Neural cell (in vitro differentiated cells): ENCODE measurements at regions not wholly inside any gene's neighbourhood (a gene's known extent, or its start where the extent isn't known, plus 50 kb on each side); places are given as distances from the start of the nearest gene placed in this dataset.

ENCODE experiments used
- H2AFZ ChIP-seq: fragments of 200-600, 300-800 bp; sonication (generic), shearing (Covaris generic); 2 replicates; pipeline ENCODE4 v1.6.0; 2014; ENCODE audit warnings: low read depth, mild to moderate bottlenecking, antibody characterized with exemption, low read length, moderate library complexity
- H3F3A ChIP-seq: fragments of 200-600 bp; shearing (Covaris generic); 2 replicates; pipeline ENCODE4 v1.6.1; 2016; ENCODE audit warnings: mild to moderate bottlenecking, moderate library complexity, mixed read lengths, antibody characterized with exemption, low read length; ENCODE audit not compliant: insufficient read depth, poor library complexity, severe bottlenecking
- H3K27ac ChIP-seq: fragments of 200-600, 300-800 bp; sonication (generic), shearing (Covaris generic); 2 replicates; pipeline ENCODE4 v1.5.1; 2014; ENCODE audit warnings: mild to moderate bottlenecking, low read length, moderate library complexity
- H3K27me3 ChIP-seq: fragments of 300-800, 200-600 bp; sonication (generic), shearing (Covaris generic); 2 replicates; pipeline ENCODE4 v1.6.0; 2014; ENCODE audit warnings: mild to moderate bottlenecking, low read depth, low read length, moderate library complexity; ENCODE audit not compliant: insufficient read depth
- H3K36me3 ChIP-seq: fragments of 300-800, 200-600 bp; sonication (generic), shearing (Covaris generic); 2 replicates; pipeline ENCODE4 v1.5.1; 2014; ENCODE audit warnings: mild to moderate bottlenecking, antibody characterized with exemption, low read length, moderate library complexity; ENCODE audit not compliant: insufficient read depth
- H3K4me2 ChIP-seq: fragments of 300-800, 200-600 bp; sonication (generic), shearing (Covaris generic); 2 replicates; pipeline ENCODE4 v1.6.0; 2014; ENCODE audit warnings: mild to moderate bottlenecking, low read length
- H3K4me3 ChIP-seq: fragments of 300-800, 200-600 bp; sonication (generic), shearing (Covaris generic); 2 replicates; pipeline ENCODE4 v1.5.1; 2014; ENCODE audit warnings: mild to moderate bottlenecking, low read length, moderate library complexity
- H3K79me2 ChIP-seq: fragments of 200-600 bp; shearing (Covaris generic); replicated peaks from 2 replicates; pipeline ENCODE4 v1.6.0; 2014; ENCODE audit warnings: mild to moderate bottlenecking, low read length, moderate library complexity; ENCODE audit not compliant: insufficient read depth
- H3K9ac ChIP-seq: fragments of 300-800, 200-600 bp; sonication (generic), shearing (Covaris generic); 2 replicates; pipeline ENCODE4 v1.6.1; 2016; ENCODE audit warnings: mild to moderate bottlenecking, low read length, mixed read lengths
- H3K9me2 ChIP-seq: fragments of 200-600 bp; shearing (Covaris generic); 2 replicates; pipeline ENCODE4 v1.6.1; 2016; ENCODE audit warnings: mild to moderate bottlenecking, low read length, mixed read lengths; ENCODE audit not compliant: insufficient read depth
- H3K9me3 ChIP-seq: fragments of 200-600, 300-800 bp; sonication (generic), shearing (Covaris generic); 2 replicates; pipeline ENCODE4 v1.6.1; 2016; ENCODE audit warnings: mild to moderate bottlenecking, mixed run types, low read length, moderate library complexity, mixed read lengths
- H4K20me1 ChIP-seq: fragments of 200-600 bp; shearing (Covaris generic); 2 replicates; pipeline ENCODE4 v1.6.1; 2016; ENCODE audit warnings: mild to moderate bottlenecking, mixed run types; ENCODE audit not compliant: insufficient read depth
- CTCF ChIP-seq: fragments of 450-650 bp; IDR thresholded peaks from 2 replicates; pipeline ENCODE4 v1.5.1; 2014; ENCODE audit warnings: antibody characterized with exemption, mild to moderate bottlenecking, moderate library complexity; ENCODE audit not compliant: poor library complexity, severe bottlenecking
- EP300 ChIP-seq: fragments of 450-650 bp; conservative IDR thresholded peaks from 2 replicates; pipeline ENCODE4 v1.6.1; 2014; ENCODE audit warnings: antibody characterized with exemption, mild to moderate bottlenecking, moderate library complexity; ENCODE audit not compliant: poor library complexity, severe bottlenecking
- EZH2 ChIP-seq: fragments of 200-600, 300-800 bp; shearing (Covaris generic), sonication (generic); IDR thresholded peaks from 2 replicates; pipeline ENCODE4 v1.6.1; 2014; ENCODE audit warnings: antibody characterized with exemption, low read length, borderline replicate concordance, mild to moderate bottlenecking; ENCODE audit not compliant: insufficient read depth, poor library complexity, severe bottlenecking
- MXI1 ChIP-seq: fragments of 450-650 bp; conservative IDR thresholded peaks from 2 replicates; pipeline ENCODE4 v1.6.1; 2014; ENCODE audit warnings: antibody characterized with exemption, mild to moderate bottlenecking; ENCODE audit not compliant: poor library complexity, severe bottlenecking
- POLR2AphosphoS5 ChIP-seq: IDR thresholded peaks from 2 replicates; pipeline ENCODE4 v1.6.1; 2012
- RAD21 ChIP-seq: fragments of 450-650 bp; conservative IDR thresholded peaks from 2 replicates; pipeline ENCODE4 v1.6.1; 2014; ENCODE audit warnings: antibody characterized with exemption, mild to moderate bottlenecking, moderate library complexity
- REST ChIP-seq: IDR thresholded peaks from 2 replicates; pipeline ENCODE4 v1.6.1; 2012; ENCODE audit warnings: borderline replicate concordance
- SMC3 ChIP-seq: fragments of 450-650 bp; conservative IDR thresholded peaks from 2 replicates; pipeline ENCODE4 v1.6.1; 2014; ENCODE audit warnings: antibody characterized with exemption, mild to moderate bottlenecking, moderate library complexity; ENCODE audit not compliant: poor library complexity
- TAF1 ChIP-seq: IDR thresholded peaks from 2 replicates; pipeline ENCODE4 v1.6.1; 2012; ENCODE audit warnings: low read depth

- TF ChIP-seq EZH2 (no peak), EP300 (no peak), CTCF (no peak), SMC3 (no peak), TAF1 (no peak), MXI1 (no peak), POLR2AphosphoS5 (no peak), REST (no peak), RAD21 (no peak)
- H3K4me3 ChIP-seq, result no peak overlapping the region
- H3K4me2 ChIP-seq, result no peak overlapping the region
- H2AFZ ChIP-seq, result no peak overlapping the region
- H3K9me2 ChIP-seq, result no peaks in the 10 kb centered on the region
- no peaks in the 10 kb centered on the region for H3K36me3 ChIP-seq
- no peak overlapping the region for H3K27ac ChIP-seq
- no peak overlapping the region for H3K9ac ChIP-seq
- H3K27me3 ChIP-seq, result no peaks in the 10 kb centered on the region
- H3K9me3 ChIP-seq, result no peaks in the 10 kb centered on the region
- no peaks in the 10 kb centered on the region for H3F3A ChIP-seq
- no peaks in the 10 kb centered on the region for H4K20me1 ChIP-seq
- no peaks in the 10 kb centered on the region for H3K79me2 ChIP-seq
These were observed 1134.1 kb downstream of the BRD1 start for GRCh38 chr22:48693377-48694135.

GRCh38 chr22:48692734-48693376 is 1134.8 kb downstream of the BRD1 start:
- Histone ChIP-seq H3K4me2 (no peak overlapping the region), H3K36me3 (no peaks in the 10 kb centered on the region), H3K27me3 (no peaks in the 10 kb centered on the region), H4K20me1 (no peaks in the 10 kb centered on the region), H3K9me3 (no peaks in the 10 kb centered on the region), H3K9ac (no peak overlapping the region), H3K4me3 (no peak overlapping the region), H2AFZ (no peak overlapping the region), H3K27ac (no peak overlapping the region), H3K79me2 (no peaks in the 10 kb centered on the region), H3F3A (no peaks in the 10 kb centered on the region), H3K9me2 (no peaks in the 10 kb centered on the region)
- TF ChIP-seq MXI1 (no peak), SMC3 (no peak), RAD21 (no peak), EP300 (no peak)
